HG02840 (cell line): ENCODE measurements at regions not wholly inside any gene's neighbourhood (a gene's known extent, or its start where the extent isn't known, plus 50 kb on each side); places are given as distances from the start of the nearest gene placed in this dataset.

Experiments
- ATAC-seq: cut with Tn5 transposase; IDR thresholded peaks from one replicate; pipeline ENCODE4 v1.9.1; 2021; ENCODE audit warnings: mild to moderate bottlenecking, moderate library complexity, moderate number of reproducible peaks; ENCODE audit not compliant: unreplicated experiment, low FRiP score

GRCh38 chrX:40284852-40285251 is 187.1 kb upstream of the BCOR start:
- no peak for ATAC-seq

GRCh38 chrX:40283981-40284380 is 186.2 kb upstream of the BCOR start:
- no peak for ATAC-seq

- no peak for ATAC-seq
Observed at GRCh38 chrX:40282946-40283660, 185.3 kb upstream of the BCOR start.

- no peak for ATAC-seq
Observed at GRCh38 chrX:40282348-40282747, 184.6 kb upstream of the BCOR start.

- no peak for ATAC-seq
Observed at GRCh38 chrX:40281336-40282005, 183.7 kb upstream of the BCOR start.

- ATAC-seq: no peak
Observed at GRCh38 chrX:40279762-40280161, 182.0 kb upstream of the BCOR start.

GRCh38 chrX:40279091-40279430 is 181.3 kb upstream of the BCOR start:
- ATAC-seq: no peak

GRCh38 chrX:40278340-40279090 is 180.8 kb upstream of the BCOR start:
- no peak for ATAC-seq

GRCh38 chrX:40277672-40278071 is 179.9 kb upstream of the BCOR start:
- no peak for ATAC-seq

GRCh38 chrX:40273356-40274050 is 175.7 kb upstream of the BCOR start:
- ATAC-seq: no peak

- no peak for ATAC-seq
Observed at GRCh38 chrX:40272776-40273175, 175.0 kb upstream of the BCOR start.

- ATAC-seq: no peak
Observed at GRCh38 chrX:40272141-40272540, 174.4 kb upstream of the BCOR start.

- no peak for ATAC-seq
Observed at GRCh38 chrX:40268188-40268520, 170.4 kb upstream of the BCOR start.

GRCh38 chrX:40267334-40268187 is 169.8 kb upstream of the BCOR start:
- no peak for ATAC-seq

- ATAC-seq: no peak
Observed at GRCh38 chrX:40266490-40267333, 169.0 kb upstream of the BCOR start.

- no peak for ATAC-seq
Observed at GRCh38 chrX:40265936-40266335, 168.2 kb upstream of the BCOR start.

- ATAC-seq: no peak
Observed at GRCh38 chrX:40263014-40263560, 165.3 kb upstream of the BCOR start.

GRCh38 chrX:40262157-40263013 is 164.6 kb upstream of the BCOR start:
- ATAC-seq: no peak
